GM21526 (cell line): ENCODE measurements at regions not wholly inside any gene's neighbourhood (a gene's known extent, or its start where the extent isn't known, plus 50 kb on each side); places are given as distances from the start of the nearest gene placed in this dataset.

Source experiments
- ATAC-seq: cut with Tn5 transposase; IDR thresholded peaks from one replicate; pipeline ENCODE4 v1.9.1; 2021; ENCODE audit warnings: moderate library complexity; ENCODE audit not compliant: unreplicated experiment, low FRiP score

DNA sequence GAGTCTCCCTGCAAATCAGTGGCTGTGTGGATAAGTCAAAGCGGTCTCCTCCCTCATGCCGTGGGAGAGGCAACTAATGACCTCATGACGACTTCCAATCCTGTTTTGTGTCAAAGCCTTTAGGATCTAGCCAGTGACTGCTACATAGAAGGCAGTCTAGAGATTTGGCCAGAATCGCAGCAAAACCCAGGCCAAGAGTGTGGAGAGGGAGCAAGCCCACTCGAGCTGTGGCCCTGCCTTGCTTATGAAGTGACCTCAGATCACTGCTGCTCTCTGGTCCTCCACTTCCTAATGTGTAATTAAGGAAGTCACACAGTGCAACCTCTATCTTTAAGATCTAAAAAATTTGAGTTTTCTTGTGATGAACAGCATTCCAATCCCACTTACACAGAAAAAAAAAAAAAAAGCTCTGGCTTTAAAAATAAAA is 296.7 kb upstream of the KLF6 start:
- no peak for ATAC-seq

DNA sequence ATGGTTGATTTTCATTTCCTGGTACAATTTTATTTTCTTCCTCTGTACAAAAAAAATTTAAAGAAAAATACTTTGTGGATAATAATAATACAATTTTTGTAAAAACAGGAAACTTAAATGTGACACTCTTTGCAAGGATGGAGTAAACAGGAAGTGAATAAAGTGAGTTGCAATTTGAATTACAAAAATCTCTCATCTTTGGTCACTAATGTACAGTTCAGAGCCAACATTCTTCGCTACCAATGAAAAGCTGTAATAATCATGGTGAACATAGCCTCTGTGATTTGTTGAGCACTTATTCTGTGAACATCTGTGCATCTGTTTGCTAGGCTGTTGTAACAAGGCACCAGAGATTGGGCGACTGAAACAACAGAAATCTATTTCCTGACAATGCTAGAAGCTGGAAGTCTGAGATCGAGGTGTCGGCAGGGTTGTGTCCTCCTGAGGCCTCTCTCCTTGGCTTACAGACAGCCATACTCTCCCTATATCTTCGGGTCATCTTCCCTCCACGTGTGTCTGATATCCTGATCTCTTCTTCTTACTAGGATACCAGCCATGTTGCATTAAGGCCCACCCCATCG is 295.3 kb upstream of the KLF6 start:
- ATAC-seq = no peak

GRCh38 chr10:4079803-4080202 is 294.8 kb upstream of the KLF6 start:
- no peak for ATAC-seq

GRCh38 chr10:4077804-4078203 is 292.8 kb upstream of the KLF6 start:
- no peak for ATAC-seq

DNA sequence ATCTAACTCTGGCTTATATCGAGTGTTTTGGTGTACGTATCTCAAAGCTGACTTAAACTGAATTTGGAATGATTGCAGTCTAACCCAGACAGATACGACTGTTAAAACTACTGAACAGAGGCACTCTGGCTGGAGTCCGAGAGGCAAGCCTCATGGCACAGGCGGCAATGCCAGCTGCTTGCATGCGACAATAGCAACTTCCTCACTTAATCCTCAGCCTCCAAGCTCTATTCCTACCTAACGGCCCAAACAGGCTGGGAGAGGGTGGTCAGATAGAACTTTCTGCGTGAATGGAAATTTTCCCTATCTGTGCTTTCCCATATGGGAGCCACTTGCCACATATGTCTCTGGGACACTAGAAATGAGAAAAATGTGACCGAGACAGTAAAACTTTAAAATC is 292.0 kb upstream of the KLF6 start:
- ATAC-seq = no peak

GRCh38 chr10:4075443-4075842 is 290.4 kb upstream of the KLF6 start:
- no peak for ATAC-seq

DNA sequence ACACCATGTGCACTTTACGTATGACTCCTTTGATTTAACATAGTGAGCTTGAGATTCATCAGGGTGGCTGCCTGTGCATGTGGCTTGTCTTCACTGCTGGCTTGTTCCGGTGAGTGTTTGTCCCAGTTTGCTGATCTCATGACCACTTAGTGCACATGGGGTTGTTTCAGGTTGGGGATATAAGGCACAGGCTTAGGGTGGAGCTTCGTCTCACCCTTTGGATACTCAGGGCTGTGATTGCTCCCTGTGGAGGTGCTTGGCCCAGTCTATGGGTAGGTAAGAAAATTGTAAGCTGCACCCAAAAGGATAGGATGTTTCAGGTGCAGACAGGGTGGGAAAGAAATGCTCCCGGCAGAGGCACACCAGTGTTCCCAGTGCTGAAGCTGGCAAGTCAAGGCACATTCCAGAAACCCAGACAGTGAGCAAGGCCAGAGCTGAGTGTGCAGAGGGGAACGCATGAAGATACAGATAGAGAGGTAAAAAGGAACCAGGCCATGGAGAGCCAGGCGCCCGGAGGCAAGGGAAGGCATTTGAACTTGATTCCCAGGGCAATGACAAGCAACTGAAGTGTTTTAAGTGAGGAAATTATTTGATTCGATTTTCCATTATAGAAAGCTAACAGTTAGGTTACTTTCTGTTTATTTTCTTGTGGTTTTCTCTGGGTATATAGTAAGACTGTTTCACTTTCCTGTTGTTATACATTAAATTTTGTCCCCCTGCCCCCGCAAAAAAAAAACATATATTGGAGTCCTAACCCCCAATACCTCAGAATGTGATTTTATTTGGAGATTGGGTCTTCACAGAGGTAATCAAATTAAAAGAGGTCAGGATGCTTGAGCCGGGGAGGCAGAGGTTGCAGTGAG is 289.8 kb upstream of the KLF6 start:
- ATAC-seq = no peak

GRCh38 chr10:4073912-4074311 is 288.9 kb upstream of the KLF6 start:
- ATAC-seq = no peak

GRCh38 chr10:4070921-4071660 is 286.1 kb upstream of the KLF6 start:
- no peak for ATAC-seq

DNA sequence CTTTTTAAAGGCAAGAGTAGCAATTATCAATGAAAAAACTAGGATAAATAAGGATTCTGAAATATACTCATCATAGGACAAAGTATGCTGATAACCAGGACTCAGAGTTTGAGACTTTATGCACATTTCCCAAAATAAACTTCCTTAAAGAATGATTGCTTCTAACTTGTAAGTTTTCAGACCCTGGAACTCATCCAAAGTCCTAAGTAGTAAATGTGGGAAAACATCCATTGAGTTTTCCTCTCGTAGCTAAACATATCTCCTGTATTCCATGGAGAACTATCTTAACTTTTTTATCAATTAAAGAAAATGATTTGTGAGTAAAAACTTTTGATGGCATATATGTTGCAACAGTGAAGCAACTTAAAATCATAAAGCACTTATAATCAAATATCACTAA is 285.2 kb upstream of the KLF6 start:
- ATAC-seq = no peak

DNA sequence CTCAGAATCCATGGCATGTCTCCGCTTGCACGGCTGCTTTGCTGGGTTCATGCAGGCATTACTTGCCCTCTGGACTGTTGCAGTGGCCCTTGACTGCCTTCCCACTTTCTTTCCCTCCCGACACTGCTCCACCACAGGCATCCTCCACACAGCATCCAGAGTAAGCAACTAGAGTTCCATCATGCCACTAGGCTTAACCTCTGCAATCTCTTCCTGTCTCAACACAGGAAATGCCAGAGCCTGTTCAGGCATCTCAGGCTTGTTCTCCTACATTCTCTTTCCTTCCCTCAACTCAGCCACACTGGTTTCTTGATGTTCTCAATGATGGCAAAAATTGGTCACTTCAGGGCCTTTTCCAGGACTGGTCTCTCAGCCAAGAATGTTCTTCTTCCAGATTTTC is 284.5 kb upstream of the KLF6 start:
- no peak for ATAC-seq

DNA sequence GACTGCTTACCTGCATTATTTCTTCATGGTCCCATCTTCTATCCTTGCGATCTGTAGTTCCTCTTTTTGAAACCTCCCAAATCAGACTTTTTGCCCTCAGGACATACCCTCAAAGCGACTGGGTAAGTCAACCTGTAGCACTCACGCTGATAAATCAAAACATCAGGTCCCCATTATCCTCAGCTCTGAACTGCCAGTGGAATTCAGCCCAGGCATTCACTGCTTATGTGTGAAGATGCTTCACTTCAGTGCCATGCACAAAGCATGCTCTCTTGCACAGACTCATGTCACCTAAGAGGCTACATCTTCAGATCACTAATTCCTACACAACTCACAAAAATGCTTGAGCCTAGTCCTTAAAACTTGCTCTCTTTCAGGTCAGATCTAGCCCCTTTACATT is 283.6 kb upstream of the KLF6 start:
- ATAC-seq = no peak

- no peak for ATAC-seq
Measured at GRCh38 chr10:4067931-4068561, 283.0 kb upstream of the KLF6 start.

DNA sequence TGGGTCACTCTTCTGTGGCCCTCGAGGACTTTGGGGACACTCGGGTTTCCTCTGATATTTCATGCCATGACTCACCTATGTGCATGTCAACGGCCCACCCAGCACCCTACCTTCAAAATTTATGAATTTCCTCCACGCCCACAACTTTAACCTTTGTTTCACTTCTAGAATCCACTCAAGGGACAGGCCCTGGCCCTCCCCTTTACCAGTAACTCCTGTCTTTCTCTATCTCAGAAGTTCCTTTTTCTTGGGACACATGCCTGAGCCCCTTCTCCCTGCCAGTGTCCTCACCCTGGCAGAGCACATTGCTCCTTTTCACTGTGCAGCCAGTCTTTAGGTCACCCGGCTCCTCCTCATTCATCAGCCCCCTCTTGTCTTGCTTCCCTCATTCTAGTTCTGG is 282.5 kb upstream of the KLF6 start:
- peak; percentile 55 for ATAC-seq

GRCh38 chr10:4066581-4067390 is 281.8 kb upstream of the KLF6 start:
- ATAC-seq = no peak

DNA sequence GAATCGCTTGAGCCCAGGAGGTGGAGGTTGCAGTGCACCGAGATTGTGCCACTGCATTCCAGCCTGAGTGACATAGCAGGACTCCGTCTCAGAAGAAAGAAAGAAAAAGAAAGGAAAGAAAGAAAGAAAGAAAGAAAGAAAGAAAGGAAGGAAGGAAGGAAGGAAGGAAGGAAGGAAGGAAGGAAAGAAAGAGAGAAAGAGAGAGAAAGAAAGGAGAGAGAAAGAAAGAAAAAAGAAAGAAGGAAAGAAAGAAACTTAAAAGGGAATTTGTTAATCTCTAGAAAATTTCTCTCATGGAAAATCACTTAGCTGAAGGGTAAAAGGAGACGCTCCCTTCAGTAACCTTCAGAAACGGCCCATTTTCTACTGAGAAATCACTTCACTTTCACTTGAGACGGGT is 279.5 kb upstream of the KLF6 start:
- no peak for ATAC-seq

DNA sequence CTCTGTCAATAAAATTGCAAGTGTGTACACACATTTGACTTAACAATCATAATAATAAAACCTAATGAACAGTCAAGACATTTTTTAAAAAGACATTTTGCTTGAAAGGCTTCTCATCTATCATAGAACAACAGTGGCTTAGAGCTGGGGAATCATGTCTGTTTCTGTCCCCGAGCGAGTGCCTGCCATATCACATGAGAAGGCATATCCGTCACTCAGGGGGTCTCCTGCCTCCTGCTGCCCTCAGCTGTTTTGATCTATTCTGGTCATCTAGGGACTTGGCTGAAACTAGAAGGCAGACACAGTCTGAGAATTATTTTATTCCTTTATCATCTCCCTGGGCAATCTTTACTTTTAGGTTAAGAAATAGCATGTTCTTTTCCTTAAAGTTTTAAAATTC is 278.7 kb upstream of the KLF6 start:
- ATAC-seq = no peak

- no peak for ATAC-seq
Measured at GRCh38 chr10:4062751-4063150, 277.7 kb upstream of the KLF6 start.

- no peak for ATAC-seq
Measured at GRCh38 chr10:4062072-4062471, 277.1 kb upstream of the KLF6 start.

DNA sequence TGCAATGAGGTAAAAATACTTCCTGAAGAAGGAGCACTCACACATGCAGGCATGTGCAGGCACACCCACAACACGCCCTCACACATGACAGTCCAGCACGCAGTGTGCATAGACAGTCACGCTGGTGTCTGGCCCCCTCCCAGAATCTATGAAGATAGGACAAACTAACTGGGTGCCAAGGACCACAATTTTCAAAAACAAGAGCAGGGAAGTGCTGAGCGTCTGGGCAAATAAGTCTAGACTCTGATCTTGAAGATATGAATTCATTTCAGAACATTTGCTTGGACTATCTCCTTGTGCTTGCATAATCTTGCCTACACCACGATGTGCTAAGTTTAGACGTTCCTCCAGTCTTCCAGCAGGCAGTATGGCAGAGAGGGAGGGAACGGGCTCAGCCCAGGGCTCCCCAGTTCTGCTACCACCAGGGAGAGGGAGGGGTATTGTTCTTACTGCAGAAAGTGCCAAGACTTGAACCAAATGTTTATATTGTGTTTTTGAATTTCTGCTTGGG is 276.5 kb upstream of the KLF6 start:
- ATAC-seq = no peak
